NCI-H510A (cell line): ENCODE measurements at regions not wholly inside any gene's neighbourhood (a gene's known extent, or its start where the extent isn't known, plus 50 kb on each side); places are given as distances from the start of the nearest gene placed in this dataset.

Experiments used
- DNase-seq: peaks from one replicate; lab custom pipeline; 2025; lab: John Stamatoyannopoulos, UW

GRCh38 chr13:33628662-33629061 is 189.3 kb upstream of the RFC3 start:
- no peak for DNase-seq

- no peak for DNase-seq
Measured at GRCh38 chr13:33629605-33630360, 188.2 kb upstream of the RFC3 start.

- DNase-seq = no peak
Measured at GRCh38 chr13:33633701-33634545, 184.0 kb upstream of the RFC3 start.

- no peak for DNase-seq
Measured at GRCh38 chr13:33634546-33634982, 183.4 kb upstream of the RFC3 start.

- no peak for DNase-seq
Measured at GRCh38 chr13:33636243-33636642, 181.7 kb upstream of the RFC3 start.

GRCh38 chr13:33636955-33637670 is 180.8 kb upstream of the RFC3 start:
- DNase-seq = no peak

- DNase-seq = no peak
Measured at GRCh38 chr13:33637978-33638743, 179.8 kb upstream of the RFC3 start.

GRCh38 chr13:33639158-33639557 is 178.8 kb upstream of the RFC3 start:
- no peak for DNase-seq

GRCh38 chr13:33639626-33640080 is 178.3 kb upstream of the RFC3 start:
- DNase-seq = no peak

- DNase-seq = no peak
Measured at GRCh38 chr13:33640832-33641231, 177.1 kb upstream of the RFC3 start.

GRCh38 chr13:33642374-33643065 is 175.4 kb upstream of the RFC3 start:
- no peak for DNase-seq

- DNase-seq = no peak
Measured at GRCh38 chr13:33644581-33645543, 173.1 kb upstream of the RFC3 start.

GRCh38 chr13:33645591-33646554 is 172.1 kb upstream of the RFC3 start:
- DNase-seq = no peak

- DNase-seq = no peak
Measured at GRCh38 chr13:33649212-33649878, 168.6 kb upstream of the RFC3 start.

- no peak for DNase-seq
Measured at GRCh38 chr13:33651766-33652165, 166.2 kb upstream of the RFC3 start.

- no peak for DNase-seq
Measured at GRCh38 chr13:33657274-33657673, 160.7 kb upstream of the RFC3 start.

GRCh38 chr13:33659466-33659865 is 158.5 kb upstream of the RFC3 start:
- no peak for DNase-seq

GRCh38 chr13:33659894-33660293 is 158.1 kb upstream of the RFC3 start:
- no peak for DNase-seq
